ENCODE measurements at regions not wholly inside any gene's neighbourhood (a gene's known extent, or its start where the extent isn't known, plus 50 kb on each side); places are given as distances from the start of the nearest gene placed in this dataset.

- no peaks in the 10 kb centered on the region for H3K36me3 ChIP-seq
- no peak for TF ChIP-seq POLR2A (IDR thresholded peaks at IDR 0.05)
- peak in 3 of 12 donors; percentile 9 to 35 (median 20) for TF ChIP-seq CTCF (IDR thresholded peaks at IDR 0.05)
- ATAC-seq (no peak), DNase-seq (no peak)
- intact Hi-C loops (cut with DNase I) = loop anchor here in 8 of 10 donors (5.0 to 10.0 kb wide), 4 partner anchors 130 to 590 kb away; no protein-coding TSS in a partner anchor
- 72 to 79% (median 74%) methylated on average over 3 of the region's 3 CpGs for WGBS, 4 donors
- no peaks in the 10 kb centered on the region for H3K4me1 ChIP-seq
- no peak overlapping the region for H3K27ac ChIP-seq
- H3K9me3 ChIP-seq = no peaks in the 10 kb centered on the region
- peaks cover 0 to 4% (median 0%) of the 10 kb centered on the region in 9 donors for H3K27me3 ChIP-seq
- no peak overlapping the region for H3K4me3 ChIP-seq
These were observed 108.0 kb upstream of the TRABD2B start for GRCh38 chr1:48105165-48105564.

GRCh38 chr1:48103495-48103894 is 106.3 kb upstream of the TRABD2B start:
- WGBS, 4 donors = 91 to 99% (median 95%) methylated on average over 6 of the region's 6 CpGs
- Histone ChIP-seq H3K9me3 (no peaks in the 10 kb centered on the region), H3K4me3 (no peak overlapping the region), H3K27me3 (peaks cover 0 to 4% (median 0%) of the 10 kb centered on the region in 9 donors), H3K36me3 (no peaks in the 10 kb centered on the region), H3K4me1 (no peaks in the 10 kb centered on the region), H3K27ac (no peak overlapping the region)
- intact Hi-C loops (cut with DNase I) = loop anchor here in 5 of 10 donors (10.0 kb wide), 3 partner anchors 131 to 591 kb away; no protein-coding TSS in a partner anchor
- TF ChIP-seq POLR2A (IDR thresholded peaks at IDR 0.05) (no peak), CTCF (IDR thresholded peaks at IDR 0.05) (no peak)
- no peak for ATAC-seq
- DNase-seq = no peak

GRCh38 chr1:48102766-48103165 is 105.6 kb upstream of the TRABD2B start:
- TF ChIP-seq POLR2A (IDR thresholded peaks at IDR 0.05) = no peak
- no peak for TF ChIP-seq CTCF (IDR thresholded peaks at IDR 0.05)
- Histone ChIP-seq H3K36me3 (no peaks in the 10 kb centered on the region), H3K9me3 (no peaks in the 10 kb centered on the region), H3K4me3 (no peak overlapping the region), H3K27ac (no peak overlapping the region), H3K27me3 (peaks cover 0 to 11% (median 0%) of the 10 kb centered on the region in 9 donors), H3K4me1 (no peaks in the 10 kb centered on the region)
- intact Hi-C loops (cut with DNase I) = loop anchor here in 5 of 10 donors (10.0 kb wide), 3 partner anchors 132 to 592 kb away; no protein-coding TSS in a partner anchor
- WGBS, 4 donors = 54 to 66% (median 65%) methylated on average over 6 of the region's 6 CpGs
- ATAC-seq = no peak
- DNase-seq = no peak

- WGBS, 4 donors = 38 to 53% (median 51%) methylated on average over 10 of the region's 10 CpGs
- no peak overlapping the region for H3K4me3 ChIP-seq
- no peaks in the 10 kb centered on the region for H3K9me3 ChIP-seq
- no peak for DNase-seq
- no peaks in the 10 kb centered on the region for H3K36me3 ChIP-seq
- H3K27ac ChIP-seq = no peak overlapping the region
- intact Hi-C loops (cut with DNase I) = loop anchor here in 1 of 10 donors (5.0 kb wide), 1 partner anchor 393 kb away; no protein-coding TSS in a partner anchor
- ATAC-seq = no peak
- TF ChIP-seq POLR2A (IDR thresholded peaks at IDR 0.05) (no peak), CTCF (IDR thresholded peaks at IDR 0.05) (no peak)
- H3K4me1 ChIP-seq = no peaks in the 10 kb centered on the region
- peaks cover 0 to 11% (median under 1%) of the 10 kb centered on the region in 9 donors for H3K27me3 ChIP-seq
These were observed 102.0 kb upstream of the TRABD2B start for GRCh38 chr1:48099072-48099773.

Measured in heart left ventricle (tissue), 16 donors.